HG02884 (cell line): ENCODE measurements at regions not wholly inside any gene's neighbourhood (a gene's known extent, or its start where the extent isn't known, plus 50 kb on each side); places are given as distances from the start of the nearest gene placed in this dataset.
A peak's percentile ranks its signal among the peaks of the same experiment; 100 is the strongest.
"Not testable (repeated sequence)": the region's sequence is repeated elsewhere in the genome, so short reads cannot be mapped to it uniquely, and the experiment has no call there.

ENCODE experiments used
- ATAC-seq: cut with Tn5 transposase; IDR thresholded peaks from one replicate; pipeline ENCODE4 v1.9.1; 2021; ENCODE audit warnings: mild to moderate bottlenecking, moderate library complexity; ENCODE audit not compliant: unreplicated experiment

DNA sequence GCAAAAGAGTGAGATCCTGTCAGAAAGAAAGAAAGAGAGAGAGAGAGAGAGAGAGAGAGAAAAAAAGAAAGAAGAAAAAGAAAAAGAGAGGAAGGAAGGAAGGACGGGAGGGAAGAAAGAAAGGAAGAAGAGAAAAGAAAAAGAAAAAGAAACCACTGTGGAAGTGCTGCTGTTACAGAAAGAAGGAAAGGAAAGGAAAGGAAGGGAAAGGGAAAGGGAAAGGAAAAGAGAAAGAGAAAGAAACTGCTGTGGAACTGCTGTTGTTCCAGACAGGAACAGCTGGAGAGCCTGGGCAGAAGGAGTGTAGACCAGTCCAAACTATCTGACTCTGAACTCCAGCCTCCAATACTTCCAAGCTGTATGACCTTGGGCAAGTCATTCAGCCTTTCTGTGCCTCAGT, 220.7 kb upstream of the WWC1 start:
- no peak for ATAC-seq

DNA sequence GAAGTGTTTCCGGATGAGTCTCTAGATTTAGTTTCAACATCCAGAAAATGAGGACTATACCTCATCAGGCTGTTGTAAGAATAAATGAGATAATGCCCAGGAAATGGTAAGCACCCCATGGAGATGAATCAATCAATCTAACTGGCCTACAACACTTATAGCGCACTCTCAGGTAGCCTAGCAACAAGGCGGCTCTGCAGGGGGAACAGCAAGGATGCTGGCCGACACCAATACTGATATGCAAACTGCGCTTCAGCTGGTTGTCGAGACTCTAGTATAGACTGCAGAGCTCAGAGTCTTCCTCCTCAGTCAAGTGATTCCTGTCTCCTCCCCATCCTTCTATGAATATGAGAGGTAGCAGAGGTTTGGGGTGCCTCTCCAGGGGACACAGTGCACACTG, 218.8 kb upstream of the WWC1 start:
- ATAC-seq, result no peak

DNA sequence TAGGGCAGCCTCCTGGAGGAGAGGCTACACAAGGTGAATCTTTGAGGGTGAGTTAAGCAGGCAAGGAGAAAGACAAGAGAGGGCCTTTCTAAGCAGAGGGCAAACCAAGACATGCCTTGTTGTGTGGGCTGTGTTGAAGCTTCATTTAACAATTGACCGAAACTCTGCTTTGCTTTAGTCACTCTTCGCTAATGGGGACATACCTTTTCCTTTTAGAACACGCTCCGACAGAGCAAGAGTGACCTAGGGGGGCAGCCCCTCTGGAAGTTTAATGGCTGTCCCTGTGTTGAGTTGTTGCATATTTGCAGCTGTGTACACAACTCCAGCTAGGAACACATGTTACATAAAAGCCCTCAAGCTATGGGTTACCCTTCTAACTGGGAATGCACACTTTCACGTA, 218.1 kb upstream of the WWC1 start:
- no peak for ATAC-seq

DNA sequence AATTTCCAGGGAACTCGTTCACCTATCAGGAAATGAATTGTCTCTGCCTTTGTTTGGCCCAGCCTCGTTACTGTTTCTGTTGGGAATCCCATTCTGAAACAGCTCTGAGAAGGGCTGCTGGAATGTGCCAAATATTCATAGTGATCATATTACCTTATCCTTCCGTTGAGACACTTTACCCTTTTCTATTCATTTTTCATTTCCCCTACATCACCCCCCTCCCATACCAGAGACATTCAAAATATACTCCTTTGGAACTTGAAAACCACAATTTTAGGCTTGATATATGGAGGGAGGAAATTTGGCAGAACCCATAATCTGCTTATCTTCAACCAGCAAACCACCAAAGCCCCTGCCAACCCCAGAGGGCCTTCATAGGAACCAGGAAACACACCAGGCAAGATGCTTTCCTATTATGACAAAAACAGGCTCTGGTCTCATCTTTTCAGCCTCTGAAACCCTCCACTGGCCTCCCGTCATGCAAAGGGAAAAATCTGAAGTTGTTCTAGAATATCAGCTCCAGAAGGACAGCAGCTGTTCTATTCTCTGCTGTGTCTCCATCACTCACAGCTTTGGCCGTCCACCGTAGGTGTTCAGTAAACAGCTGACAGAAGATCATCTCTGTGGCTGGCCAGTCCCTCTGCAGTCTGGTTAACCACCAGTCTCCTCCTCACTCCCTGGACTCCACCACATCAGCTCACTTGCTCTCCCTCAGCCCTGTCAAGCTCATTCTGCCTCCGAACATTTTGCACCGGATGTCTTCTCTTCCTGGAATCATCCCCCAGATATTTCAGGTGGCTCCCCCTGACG, 217.2 kb upstream of the WWC1 start:
- no peak for ATAC-seq

DNA sequence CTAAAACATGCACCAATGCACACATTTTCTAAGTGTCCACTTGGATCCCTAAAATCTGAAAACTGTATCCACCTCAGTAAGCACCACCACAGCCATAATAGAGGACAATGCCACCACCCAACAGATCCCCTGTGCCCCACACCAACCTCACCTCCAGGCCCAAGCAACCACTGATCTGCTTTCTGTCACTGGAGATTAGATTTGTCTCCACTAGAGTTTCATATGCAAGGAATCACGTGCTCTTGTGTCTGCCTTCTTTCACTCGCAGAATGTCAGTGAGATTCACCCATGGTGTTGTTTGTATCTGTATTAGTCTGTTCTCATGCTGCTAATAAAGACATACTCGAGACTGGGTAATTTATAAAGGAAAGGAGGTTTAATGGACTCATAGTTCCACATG, 216.1 kb upstream of the WWC1 start:
- ATAC-seq, result no peak

DNA sequence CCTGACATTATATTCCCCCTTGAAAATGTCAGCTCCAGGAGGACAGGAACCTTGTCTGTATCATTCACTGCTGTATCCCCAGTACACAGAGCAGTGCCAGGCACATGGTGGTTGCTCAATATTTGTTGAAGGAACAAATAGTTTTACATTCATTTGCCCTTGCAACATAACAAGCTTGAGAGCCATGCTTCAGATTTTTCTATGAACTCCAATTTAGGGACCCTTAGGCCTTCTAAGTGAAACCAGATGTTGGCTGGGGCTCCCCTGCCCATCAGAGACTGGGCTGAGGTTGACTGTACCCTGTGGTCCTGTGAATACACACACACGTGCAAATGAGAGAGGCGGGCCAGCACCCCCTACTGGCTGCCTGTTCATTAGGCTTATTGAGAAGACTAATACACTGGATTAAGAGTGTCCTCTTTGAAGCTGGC, 214.9 kb upstream of the WWC1 start:
- ATAC-seq, result peak; percentile 76

DNA sequence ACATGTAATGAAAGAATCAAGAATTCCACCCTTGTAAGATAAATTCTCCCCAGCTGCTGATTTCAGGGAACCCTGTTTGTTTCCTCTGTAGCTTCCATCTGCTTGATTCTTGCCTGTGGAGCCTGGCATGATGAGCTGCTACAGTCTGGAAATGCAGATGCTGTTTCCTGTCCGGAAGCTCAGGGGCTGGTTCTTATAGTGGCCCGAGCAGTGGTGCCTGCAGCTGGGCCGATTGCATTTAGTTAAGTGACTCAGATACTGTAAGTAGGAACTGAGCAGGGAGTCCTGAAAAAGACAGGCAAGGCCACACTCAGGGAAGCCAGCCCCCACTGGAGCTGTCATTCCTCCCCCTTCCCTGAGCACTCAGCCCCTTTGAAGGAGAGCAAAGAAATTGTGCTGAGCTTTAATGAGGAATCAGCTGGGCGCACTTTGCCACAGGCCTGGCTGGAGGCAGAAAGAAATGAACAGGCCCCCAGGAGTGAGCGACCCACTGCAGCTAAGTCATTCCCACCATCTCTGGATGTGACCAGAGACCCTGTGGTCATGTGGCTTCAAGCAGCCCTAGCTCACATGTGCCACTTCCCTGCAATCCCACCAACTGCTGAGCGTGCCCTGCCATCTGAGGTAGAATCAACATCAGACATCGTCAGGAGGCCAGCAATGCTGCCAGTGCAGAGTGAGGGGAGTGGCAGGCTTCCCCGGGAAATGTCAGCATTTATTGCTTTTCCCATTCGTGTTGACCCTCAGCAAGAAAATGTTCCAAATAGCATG, 206.0 kb upstream of the WWC1 start:
- ATAC-seq, result no peak

DNA sequence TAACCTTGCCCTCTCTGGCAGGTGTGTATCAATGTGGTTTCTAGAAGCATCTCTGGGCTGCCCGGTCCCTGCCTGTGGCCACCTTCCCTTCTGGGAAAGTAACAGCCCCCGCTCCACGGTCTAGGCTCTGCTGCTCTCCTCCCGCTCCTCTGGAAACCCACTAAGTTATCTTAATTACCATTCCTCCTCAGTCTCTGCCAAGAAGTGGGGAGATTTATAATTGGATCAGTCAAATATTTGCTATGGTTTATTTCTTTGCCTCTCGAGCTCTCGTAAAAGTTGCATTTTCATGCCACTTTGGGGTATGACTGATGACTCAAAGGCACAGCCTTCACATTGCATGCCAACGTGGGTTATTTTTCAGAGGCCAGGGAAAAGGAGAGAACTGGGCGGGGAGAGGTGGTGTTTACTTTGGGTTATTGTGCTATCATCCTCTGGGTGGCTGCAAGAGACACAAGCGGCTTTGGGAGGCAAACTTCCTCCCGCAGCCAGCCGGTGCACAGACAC, 205.3 kb upstream of the WWC1 start:
- ATAC-seq, result no peak

DNA sequence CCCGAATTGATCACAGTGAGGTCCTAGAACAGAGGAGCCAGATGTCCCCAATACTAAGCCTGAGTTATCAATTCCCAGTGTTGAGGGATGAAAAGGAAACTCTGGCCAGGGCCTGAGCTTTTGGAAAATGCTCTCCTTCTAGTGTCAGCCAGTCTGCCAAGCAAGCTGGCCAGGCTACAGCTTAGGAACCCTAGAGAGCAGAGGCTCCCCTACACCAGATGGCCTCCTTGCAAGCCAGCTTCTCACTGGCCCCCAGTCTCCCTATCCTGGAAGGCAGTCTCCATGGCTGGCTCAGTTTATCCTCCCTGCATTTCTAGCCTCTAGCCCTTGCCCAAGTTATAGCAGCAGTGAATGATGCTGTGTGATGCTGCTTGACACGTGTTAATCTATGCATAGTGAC, 204.7 kb upstream of the WWC1 start:
- no peak for ATAC-seq

DNA sequence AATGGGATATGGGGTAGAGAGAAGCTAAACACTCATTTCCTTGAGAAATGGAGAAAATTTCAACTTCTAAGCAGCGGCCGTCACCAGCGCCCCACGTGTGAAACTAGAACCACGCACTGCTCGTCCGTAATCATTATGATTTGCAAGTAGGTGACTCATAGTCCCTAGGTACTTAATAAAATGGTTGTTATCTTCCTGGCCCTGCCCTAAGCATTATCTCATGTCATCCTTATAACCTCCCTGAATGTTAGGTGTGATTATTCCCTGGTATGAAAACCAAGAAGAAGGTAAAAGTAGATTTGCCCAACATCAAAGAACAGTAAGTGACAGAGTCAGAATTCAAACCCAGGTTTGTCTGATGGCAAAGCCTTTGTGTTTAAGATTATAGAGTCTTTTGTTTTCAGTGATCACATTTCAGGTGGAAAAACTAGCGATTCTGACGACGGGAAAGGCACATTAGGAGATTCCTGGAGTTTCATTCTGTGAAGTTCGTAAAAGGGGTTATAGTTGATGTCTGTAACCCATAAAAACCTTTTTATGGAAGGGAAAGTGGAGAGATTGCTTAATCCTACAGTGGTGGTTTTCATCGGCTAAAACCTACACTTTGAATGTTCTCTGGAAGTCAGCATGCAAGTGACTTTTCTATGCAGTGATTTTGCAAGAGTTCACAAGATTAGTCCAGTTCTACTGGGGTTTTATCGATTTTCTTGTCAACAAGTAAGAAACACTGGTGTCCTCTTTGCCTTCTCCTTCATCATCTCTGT, 202.9 kb upstream of the WWC1 start:
- ATAC-seq, result no peak

DNA sequence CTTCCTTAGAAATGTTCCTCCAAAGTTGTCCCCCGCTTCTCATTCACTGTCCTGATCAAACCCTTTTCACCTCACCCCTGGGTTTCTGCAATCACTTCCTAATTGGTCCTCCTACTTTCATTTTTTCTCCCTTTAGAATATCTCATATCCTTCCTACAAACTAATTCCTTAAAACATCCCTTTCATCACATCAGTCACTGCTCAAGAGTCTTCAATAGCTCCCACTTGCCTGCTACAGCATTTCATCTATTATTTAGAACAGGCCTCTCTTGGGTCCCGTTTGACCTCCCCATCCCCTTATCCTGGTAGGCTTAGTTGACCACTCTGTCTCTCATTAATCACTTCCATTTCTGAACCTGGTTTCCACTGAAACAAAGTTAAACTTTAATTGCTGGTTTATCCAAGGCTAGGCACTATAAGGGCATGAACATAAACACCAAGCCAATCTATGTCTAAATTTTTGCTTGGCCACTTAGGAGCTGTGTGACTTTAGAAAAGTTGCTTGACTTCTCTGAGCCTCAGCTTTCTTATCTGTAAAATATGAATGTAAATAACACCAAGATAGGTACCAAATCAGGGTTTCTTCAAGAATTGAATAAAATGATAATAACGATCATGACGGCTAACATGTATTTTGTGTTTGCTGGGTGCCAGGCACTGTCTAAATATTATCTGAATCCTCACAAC, 202.1 kb upstream of the WWC1 start:
- no peak for ATAC-seq

DNA sequence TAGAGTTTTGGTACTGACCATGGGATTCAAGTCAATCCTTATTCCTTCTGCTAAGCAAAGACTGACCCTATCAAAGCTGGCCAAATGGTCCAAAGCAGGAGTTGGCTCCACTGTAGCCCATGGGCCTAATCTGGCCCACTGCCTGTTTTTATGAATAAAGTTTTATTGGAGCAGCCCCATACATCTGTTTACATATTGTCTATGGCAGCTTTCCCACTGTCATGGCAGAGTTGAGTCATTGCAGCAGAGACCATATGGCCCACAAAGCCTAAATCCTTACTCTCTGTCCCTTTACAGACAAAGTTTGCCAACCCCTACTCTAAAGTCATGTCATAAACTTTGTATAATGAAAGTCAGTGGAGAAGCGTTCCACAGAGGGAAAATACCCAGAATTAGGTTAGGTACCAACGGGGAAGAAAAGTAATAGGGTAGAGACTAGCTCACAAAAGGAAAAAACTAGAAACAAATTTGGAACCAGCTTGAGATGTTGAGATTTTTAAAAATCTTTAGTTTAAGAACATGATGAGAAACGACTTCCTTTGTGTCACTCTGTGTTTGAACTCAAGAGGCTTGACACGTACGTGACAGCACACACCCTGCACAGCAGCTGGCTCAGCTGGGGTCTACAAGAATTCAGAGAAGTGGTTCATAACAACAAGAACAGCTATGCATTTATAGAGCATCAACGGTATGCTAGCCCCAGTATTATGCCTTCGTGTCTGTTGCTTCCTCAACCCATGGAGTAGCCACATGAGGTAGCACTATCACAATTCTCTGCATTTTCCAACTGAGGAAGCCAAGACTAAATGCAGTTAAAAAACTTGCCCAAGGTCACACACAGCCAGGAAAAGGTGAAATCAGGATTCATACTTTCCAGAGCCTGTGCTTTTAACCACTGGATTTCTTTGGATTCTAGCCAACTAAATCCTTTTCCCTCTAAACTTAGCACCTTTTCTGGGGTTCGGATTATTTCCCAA, 198.9 kb upstream of the WWC1 start:
- ATAC-seq, result no peak

DNA sequence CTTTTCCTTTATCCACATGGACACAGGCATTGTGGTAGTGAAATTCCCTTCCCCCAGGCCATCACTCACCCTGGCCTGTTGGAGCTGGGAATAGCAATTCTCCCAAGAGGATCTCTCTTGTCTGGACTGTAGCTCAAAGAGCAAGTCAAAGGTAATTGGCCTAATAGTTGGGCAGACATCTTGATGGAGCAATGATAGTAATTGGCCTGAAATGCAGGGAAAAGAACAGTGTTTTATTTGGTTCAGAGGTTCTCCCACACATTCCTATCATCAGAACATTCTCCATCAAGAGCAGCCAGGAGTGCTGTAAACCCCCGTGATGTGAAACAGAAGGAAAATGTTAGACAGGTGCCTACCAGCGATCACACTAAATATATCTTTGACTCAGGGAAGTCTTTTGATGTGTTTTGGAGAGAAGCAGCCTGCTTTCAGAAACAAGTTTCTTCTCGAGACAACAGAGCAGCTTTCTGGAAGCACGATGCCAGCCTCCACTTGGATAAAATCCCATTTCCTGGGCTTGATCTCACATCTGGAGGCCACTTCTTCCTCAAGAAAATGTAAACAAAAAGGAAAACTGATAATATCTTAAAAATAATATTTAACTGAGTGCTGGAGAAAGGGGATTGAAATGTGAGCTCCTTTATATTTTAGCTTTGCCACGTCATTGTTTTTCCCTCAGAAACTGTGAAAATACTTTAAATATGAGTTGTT, 198.1 kb upstream of the WWC1 start:
- ATAC-seq, result no peak

DNA sequence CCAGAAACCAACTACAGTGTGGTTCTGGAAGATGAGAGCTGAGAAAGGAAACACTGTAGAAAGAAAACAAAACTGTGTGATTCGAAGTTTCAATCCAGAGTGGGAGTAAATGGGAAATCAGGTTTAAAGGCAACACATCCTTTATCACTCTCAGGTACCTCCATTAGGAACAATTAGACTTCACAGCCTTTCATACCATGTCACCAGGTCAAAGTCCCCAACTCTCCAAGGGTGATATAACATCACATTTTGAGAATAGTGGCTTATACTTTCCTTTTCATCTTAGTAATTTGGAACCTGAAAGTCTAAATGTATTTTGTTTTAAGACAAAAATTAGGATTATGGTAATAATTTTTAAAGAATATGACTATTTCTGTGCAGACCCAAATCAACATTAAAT, 194.9 kb upstream of the WWC1 start:
- ATAC-seq, result no peak

DNA sequence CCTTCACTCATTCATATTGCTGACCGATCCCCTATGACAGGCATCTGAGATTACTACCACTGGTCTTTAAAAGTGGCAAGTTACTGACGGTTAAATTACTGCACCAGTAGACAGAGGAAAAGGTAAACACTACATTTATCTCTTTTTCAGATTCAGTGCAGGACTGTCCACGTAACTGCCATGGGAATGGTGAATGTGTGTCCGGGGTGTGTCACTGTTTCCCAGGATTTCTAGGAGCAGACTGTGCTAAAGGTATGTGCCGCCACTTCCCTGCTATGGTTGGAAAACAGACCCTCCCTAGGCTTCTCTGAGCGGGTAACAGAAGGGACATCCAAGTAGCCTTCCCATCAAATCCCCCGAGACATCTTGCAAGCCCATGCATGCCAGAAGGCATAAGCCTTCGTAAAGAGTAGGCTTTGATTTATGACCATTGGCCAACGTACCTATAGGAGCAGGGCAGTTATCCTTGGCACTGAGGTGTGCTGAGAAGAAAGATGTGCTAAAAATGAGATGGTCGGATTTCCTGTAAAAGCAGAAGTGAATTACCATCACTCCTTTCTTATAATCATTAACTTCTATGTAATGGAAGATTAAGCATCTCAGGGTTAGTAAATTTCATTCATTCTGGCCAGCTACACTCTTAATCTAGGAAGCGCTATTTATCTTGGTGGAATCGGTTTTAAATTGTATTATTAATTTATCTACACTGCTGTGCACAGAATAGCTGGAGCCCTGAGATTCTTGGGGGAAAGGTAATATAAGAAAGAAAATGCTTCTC, 193.4 kb upstream of the WWC1 start:
- ATAC-seq, result no peak

DNA sequence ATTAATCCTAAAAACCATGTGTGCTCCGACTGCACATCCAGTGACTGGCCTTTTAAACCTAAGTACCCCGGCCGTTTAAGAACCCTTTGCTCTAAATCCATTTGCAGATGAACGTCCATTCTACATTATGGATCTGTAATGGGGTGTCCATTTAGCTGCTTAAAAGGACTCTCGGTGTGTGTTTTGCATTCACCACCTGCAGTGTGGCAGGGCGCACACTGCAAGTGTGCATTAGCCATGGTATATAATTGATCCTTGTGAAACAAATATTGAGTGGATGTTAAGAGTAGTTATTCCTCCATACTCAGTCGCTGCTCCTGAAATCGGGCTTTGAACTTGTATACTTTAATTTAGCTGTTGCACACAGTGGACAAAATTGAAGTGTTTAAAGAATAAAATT, 190.1 kb upstream of the WWC1 start:
- no peak for ATAC-seq

DNA sequence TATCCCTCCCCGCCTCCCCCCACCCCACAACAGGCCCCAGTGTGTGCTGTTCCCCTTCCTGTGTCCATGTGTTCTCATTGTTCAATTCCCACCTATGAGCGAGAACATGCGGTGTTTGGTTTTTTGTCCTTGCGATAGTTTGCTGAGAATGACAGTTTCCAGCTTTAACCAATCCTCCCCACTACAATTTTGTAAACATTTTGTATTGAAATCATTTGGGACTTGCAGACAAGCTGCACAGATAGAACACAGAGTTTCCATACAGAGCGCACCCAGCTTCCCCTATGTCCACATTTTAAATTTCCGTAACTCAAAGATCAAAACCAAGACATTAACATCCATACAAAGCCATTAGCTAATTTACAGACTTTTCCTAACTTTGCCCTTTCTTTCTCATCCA, 188.4 kb upstream of the WWC1 start:
- not testable (repeated sequence) for ATAC-seq

DNA sequence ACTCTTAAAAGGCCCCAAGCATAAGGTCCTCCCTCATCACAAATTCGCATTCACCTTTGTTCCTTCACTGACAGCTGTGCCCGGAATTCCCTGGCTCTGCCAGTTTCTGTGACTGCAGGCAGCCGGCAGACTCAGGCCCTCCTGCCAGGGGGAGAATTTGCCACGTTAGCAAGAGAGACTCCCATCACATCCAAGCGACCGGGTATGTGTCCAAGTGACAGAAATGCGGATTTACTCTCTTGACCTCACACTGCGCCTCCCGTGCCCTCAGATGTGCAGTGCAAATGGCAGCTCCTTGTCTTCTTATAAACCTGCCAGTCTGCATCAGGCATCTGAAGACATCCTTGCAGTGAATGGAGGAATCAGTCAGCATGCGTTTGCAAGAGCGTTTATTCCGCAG, 187.1 kb upstream of the WWC1 start:
- ATAC-seq, result no peak
